ENCODE measurements at regions not wholly inside any gene's neighbourhood (a gene's known extent, or its start where the extent isn't known, plus 50 kb on each side); places are given as distances from the start of the nearest gene placed in this dataset.

- WGBS = 78% methylated on average over 9 of the region's 9 CpGs
- Histone ChIP-seq H3K4me1 (ENCODE audit: control insufficient read depth in 4 of 4, insufficient read depth in 4 of 4, low read length in 3 of 4) (peaks cover 0 to 2% (median 0%) of the 10 kb centered on the region in 4 donors), H3K9ac (ENCODE audit: low read depth in 1 of 2, low read length in 2 of 2) (no peak overlapping the region), H3K9me3 (ENCODE audit: control insufficient read depth in 4 of 4, low read length in 3 of 4) (peaks cover 2 to 10% (median 4%) of the 10 kb centered on the region in 4 donors), H3K4me3 (ENCODE audit: low read depth in 1 of 3, low read length in 3 of 3) (no peak overlapping the region), H3K36me3 (ENCODE audit: control insufficient read depth in 4 of 4, insufficient read depth in 3 of 4, low read depth in 1 of 4, low read length in 3 of 4) (no peaks in the 10 kb centered on the region), H3K27me3 (ENCODE audit: control insufficient read depth in 4 of 4, insufficient read depth in 4 of 4, low read length in 3 of 4) (no peaks in the 10 kb centered on the region), H3K27ac (ENCODE audit: low read depth in 1 of 2, low read length in 2 of 2) (no peak overlapping the region)
- no peak for DNase-seq (ENCODE audit: low spot score)
- no peak for TF ChIP-seq FOXA1 (IDR thresholded peaks at IDR 0.05)
- TF ChIP-seq EGR1 (IDR thresholded peaks at IDR 0.05; ENCODE audit: low read depth in 2 of 2) = no peak
- no peak for TF ChIP-seq FOXA2 (IDR thresholded peaks at IDR 0.05)
- no peak for TF ChIP-seq MAX (IDR thresholded peaks at IDR 0.05)
- TF ChIP-seq HNF4A (conservative IDR thresholded peaks at IDR 0.05) = no peak
- no peak for TF ChIP-seq ATF3 (IDR thresholded peaks at IDR 0.05)
Measured at GRCh38 chr9:129511285-129511900, 109.5 kb downstream of the C9orf50 start.

DNA sequence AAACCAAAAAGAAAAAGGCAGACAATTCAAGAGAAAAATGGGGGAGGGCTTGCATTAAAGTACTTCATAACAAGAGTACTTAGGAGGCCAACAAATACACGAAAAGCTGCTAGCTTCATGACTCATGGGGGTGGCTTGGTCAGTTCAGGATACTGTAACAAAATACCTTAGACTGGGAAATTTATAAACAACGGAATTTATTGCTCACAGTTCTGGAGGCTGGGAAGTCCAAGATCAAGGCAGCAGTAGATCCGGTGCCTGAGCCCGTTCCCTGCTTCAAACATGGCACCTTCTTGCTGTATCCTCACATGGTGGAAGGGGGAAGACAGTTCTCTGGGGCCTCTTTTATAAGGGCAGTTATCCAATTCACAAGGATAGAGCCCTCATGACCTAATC, 111.4 kb downstream of the C9orf50 start:
- DNase-seq (ENCODE audit: low spot score) = no peak
- H3K4me3 ChIP-seq (ENCODE audit: low read depth in 1 of 3, low read length in 3 of 3) = no peak overlapping the region
- no peak overlapping the region for H3K9ac ChIP-seq (ENCODE audit: low read depth in 1 of 2, low read length in 2 of 2)
- H3K36me3 ChIP-seq (ENCODE audit: control insufficient read depth in 4 of 4, insufficient read depth in 3 of 4, low read depth in 1 of 4, low read length in 3 of 4) = peaks cover 0 to under 1% (median 0%) of the 10 kb centered on the region in 4 donors
- TF ChIP-seq HNF4A (conservative IDR thresholded peaks at IDR 0.05) = no peak
- no peak for TF ChIP-seq RAD21 (IDR thresholded peaks at IDR 0.05)
- no peak for TF ChIP-seq RXRA (IDR thresholded peaks at IDR 0.05)
- no peak for TF ChIP-seq ZBTB33 (IDR thresholded peaks at IDR 0.05)
- no peak for TF ChIP-seq MAX (IDR thresholded peaks at IDR 0.05)
- TF ChIP-seq FOXA2 (IDR thresholded peaks at IDR 0.05) = no peak
- 91% methylated on average over 4 of the region's 4 CpGs for WGBS
- H3K4me1 ChIP-seq (ENCODE audit: control insufficient read depth in 4 of 4, insufficient read depth in 4 of 4, low read length in 3 of 4) = peaks cover 0 to 2% (median 0%) of the 10 kb centered on the region in 4 donors
- peaks cover 2 to 9% (median 4%) of the 10 kb centered on the region in 4 donors for H3K9me3 ChIP-seq (ENCODE audit: control insufficient read depth in 4 of 4, low read length in 3 of 4)
- no peaks in the 10 kb centered on the region for H3K27me3 ChIP-seq (ENCODE audit: control insufficient read depth in 4 of 4, insufficient read depth in 4 of 4, low read length in 3 of 4)
- H3K27ac ChIP-seq (ENCODE audit: low read depth in 1 of 2, low read length in 2 of 2) = no peak overlapping the region

DNA sequence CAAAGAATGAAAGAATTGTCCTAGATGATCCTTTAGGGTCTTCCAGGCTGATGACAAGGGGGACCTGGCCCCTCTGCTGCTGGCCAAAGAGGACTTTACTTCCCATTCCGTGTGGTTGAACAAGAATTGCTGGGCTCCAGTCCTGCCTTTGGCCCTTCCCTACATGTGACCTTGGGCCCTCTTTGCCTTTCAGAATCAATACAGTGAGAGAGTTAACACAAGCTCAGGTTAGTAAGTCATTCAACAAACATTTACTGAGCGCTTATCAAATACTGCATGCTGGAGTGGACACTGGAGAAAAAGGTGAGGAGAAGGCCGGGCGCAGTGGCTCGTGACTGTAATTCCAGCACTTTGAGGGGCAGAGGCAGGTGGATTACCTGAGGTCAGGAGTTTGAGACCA, 113.1 kb downstream of the C9orf50 start:
- DNase-seq (ENCODE audit: low spot score) = no peak
- WGBS = 71% methylated on average over 5 of the region's 5 CpGs
- H3K36me3 ChIP-seq (ENCODE audit: control insufficient read depth in 4 of 4, insufficient read depth in 3 of 4, low read depth in 1 of 4, low read length in 3 of 4) = peaks cover 0 to 12% (median under 1%) of the 10 kb centered on the region in 4 donors
- H3K9ac ChIP-seq (ENCODE audit: low read depth in 1 of 2, low read length in 2 of 2) = no peak overlapping the region
- no peaks in the 10 kb centered on the region for H3K9me3 ChIP-seq (ENCODE audit: control insufficient read depth in 4 of 4, low read length in 3 of 4)
- TF ChIP-seq YY1 (IDR thresholded peaks at IDR 0.05) (no peak), REST (IDR thresholded peaks at IDR 0.05) (no peak), RXRA (IDR thresholded peaks at IDR 0.05) (peak in 1 of 2 donors; percentile 24)
- H3K4me1 ChIP-seq (ENCODE audit: control insufficient read depth in 4 of 4, insufficient read depth in 4 of 4, low read length in 3 of 4) = peaks cover 0 to 2% (median 0%) of the 10 kb centered on the region in 4 donors
- H3K27me3 ChIP-seq (ENCODE audit: control insufficient read depth in 4 of 4, insufficient read depth in 4 of 4, low read length in 3 of 4) = no peaks in the 10 kb centered on the region
- H3K4me3 ChIP-seq (ENCODE audit: low read depth in 1 of 3, low read length in 3 of 3) = no peak overlapping the region
- H3K27ac ChIP-seq (ENCODE audit: low read depth in 1 of 2, low read length in 2 of 2) = peak overlapping the region in 1 of 2 donors; percentile 16
